HL-60/S4 (cell line): ENCODE measurements at regions not wholly inside any gene's neighbourhood (a gene's known extent, or its start where the extent isn't known, plus 50 kb on each side); places are given as distances from the start of the nearest gene placed in this dataset.

Source experiments
- in situ Hi-C: fragments of 300-500 bp; cut with MboI; formaldehyde crosslinking; loops from 2 replicates; pipeline ENCODE4 v1.14.3; 2022; ENCODE audit warnings: low sequenced_read_pairs

- in situ Hi-C loops: no loop called here
These were observed 634.3 kb upstream of the FANCL start for GRCh38 chr2:58875436-58875835.

- in situ Hi-C loops: no loop called here
These were observed 630.5 kb upstream of the FANCL start for GRCh38 chr2:58871469-58872142.

DNA sequence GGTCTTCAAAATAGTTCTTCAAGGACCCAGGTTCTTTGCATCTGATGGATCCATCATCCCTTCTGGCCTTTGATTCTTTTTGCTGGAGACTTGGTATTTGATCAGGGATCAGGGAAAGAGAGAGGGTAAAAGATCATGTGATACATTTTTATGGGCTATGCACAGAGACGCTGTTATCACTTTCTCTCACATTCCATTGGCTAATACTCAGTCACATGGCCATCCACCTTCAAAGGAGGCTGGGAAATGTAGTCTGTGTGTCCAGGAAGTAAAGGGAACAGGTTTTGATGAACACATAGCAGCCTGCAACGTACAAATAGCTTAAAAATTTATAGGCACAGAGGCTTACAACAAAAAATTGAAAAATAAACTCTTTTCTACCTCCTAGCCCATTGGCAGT, 629.6 kb upstream of the FANCL start:
- in situ Hi-C loops: no loop called here

DNA sequence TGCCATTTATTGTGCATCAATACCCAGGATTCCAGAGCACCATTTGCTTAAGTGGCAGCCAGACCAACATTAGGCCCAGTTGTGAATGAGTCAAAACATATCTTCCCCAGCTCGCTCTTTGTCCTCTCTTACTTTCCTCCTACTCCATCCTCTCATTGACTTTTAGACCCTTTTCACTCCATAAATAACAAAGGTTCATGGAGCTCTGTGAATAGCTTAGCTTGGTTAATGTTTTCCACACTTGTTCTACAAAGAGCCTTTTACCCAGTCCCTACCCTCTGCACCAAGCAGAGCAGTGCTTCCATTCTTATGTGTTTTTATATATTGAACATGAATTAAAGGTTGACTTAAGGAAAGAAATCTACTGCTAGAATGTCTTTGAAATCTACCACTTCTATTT, 625.8 kb upstream of the FANCL start:
- in situ Hi-C loops: no loop called here

GRCh38 chr2:58866527-58866926, 625.4 kb upstream of the FANCL start:
- in situ Hi-C loops: no loop called here

- in situ Hi-C loops: no loop called here
These were observed 624.9 kb upstream of the FANCL start for GRCh38 chr2:58866040-58866439.

GRCh38 chr2:58865436-58865835, 624.3 kb upstream of the FANCL start:
- in situ Hi-C loops: no loop called here

- in situ Hi-C loops: no loop called here
These were observed 621.1 kb upstream of the FANCL start for GRCh38 chr2:58862244-58862643.

DNA sequence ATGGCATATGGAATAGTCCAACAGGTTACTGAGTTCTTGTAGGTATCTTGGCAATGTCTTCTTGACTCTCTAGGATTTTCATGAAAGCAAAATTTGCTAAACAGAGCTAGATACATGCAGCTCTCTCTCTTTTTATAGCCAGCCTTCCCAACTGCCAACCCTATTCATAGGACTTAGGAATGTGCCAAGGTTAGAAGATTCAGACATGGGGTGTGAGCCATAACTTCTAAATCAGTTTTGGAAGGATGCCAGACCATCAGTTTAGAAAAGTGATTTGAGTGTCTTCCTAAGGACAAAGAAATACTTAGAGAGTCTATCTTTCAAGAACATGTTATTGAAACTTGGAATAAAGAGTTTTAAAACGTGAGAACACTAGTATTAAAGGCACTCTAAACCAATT, 619.5 kb upstream of the FANCL start:
- in situ Hi-C loops: no loop called here

GRCh38 chr2:58856100-58856499, 615.0 kb upstream of the FANCL start:
- in situ Hi-C loops: no loop called here

- in situ Hi-C loops: no loop called here
These were observed 612.3 kb upstream of the FANCL start for GRCh38 chr2:58853420-58853819.

DNA sequence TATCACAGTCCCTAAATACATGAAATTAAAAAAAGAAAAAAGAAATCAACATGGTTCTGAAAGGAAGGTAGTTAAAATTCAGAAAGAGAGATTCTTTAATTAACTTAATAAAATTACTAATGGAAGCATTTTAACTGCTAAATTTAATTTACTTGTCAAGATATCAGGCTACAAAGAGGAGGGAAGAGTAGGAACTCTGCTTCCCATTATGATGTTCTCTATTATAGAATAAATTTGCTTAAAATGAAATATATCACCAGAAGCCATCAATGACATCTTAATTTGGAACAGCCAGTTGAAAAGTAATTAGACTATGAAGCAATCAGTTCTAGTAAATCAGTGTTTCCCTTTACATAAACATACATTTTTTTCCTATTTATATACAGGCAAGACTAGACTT, 611.8 kb upstream of the FANCL start:
- in situ Hi-C loops: no loop called here

GRCh38 chr2:58852243-58852642, 611.1 kb upstream of the FANCL start:
- in situ Hi-C loops: no loop called here

GRCh38 chr2:58851598-58851997, 610.5 kb upstream of the FANCL start:
- in situ Hi-C loops: no loop called here

DNA sequence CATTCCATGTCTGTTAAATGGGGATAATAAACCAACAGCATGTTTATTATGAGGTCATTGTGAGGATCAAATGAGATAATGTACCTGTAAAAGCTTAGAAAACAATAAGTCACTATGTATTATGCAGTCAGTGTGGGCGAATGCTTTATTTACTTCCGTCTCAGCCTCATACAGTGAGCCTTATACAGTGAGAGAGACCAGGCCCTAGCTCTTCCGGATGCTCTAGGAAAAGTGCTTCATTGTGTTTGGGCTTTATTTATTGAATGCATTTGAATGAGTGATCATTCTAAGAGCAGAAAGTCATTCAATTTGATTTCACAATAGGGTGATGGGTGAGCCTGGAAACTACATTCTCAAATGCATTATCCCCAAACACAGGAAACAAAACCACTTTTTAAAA, 603.9 kb upstream of the FANCL start:
- in situ Hi-C loops: no loop called here

GRCh38 chr2:58842501-58843155, 601.5 kb upstream of the FANCL start:
- in situ Hi-C loops: no loop called here

GRCh38 chr2:58834404-58834803, 593.3 kb upstream of the FANCL start:
- in situ Hi-C loops: no loop called here

DNA sequence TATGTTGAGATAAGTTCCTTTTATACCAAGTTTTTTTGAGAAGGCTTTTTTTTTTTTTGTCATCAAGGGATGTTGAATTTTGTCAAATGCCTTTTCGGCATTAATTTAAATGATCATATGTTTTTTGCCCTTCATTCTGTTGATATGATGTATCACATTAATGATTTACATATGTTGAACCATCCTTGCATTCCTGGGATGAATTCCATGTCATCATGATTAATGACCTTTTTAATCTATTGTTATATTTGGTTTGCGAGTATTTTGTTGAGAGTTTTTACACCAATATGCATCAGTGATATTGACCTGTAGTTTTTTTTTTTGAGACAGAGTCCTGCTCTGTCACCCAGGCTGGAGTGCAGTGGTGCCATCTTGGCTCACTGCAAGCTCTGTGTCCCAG, 585.7 kb upstream of the FANCL start:
- in situ Hi-C loops: no loop called here

DNA sequence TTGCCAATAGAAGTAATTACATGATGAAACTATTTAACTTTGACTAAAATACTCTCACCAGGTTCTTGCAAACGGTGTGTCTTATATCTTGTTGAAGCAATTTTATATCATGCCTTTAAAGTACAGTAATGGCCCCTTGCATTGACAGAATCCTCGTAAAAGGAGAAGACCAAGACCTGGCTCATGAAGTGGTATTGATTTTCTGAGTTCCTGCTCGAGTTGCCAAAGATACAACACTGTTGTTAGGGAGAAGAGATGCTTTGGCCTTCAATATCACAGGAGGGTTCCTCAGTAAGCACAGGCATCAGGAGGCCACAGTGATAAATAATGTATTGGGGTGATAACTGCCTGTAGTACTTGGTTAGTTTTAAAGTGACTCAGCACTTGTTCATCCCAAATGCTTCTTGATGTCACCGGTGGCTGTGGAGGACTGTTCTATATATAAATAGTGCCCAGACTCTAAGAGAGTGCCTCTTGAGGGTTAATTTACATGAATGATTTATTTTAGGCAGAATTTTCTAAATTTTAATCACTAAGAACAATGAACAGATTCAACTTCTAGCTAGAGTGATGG, 571.7 kb upstream of the FANCL start:
- in situ Hi-C loops: no loop called here

GRCh38 chr2:58805126-58805525, 564.0 kb upstream of the FANCL start:
- in situ Hi-C loops: no loop called here

DNA sequence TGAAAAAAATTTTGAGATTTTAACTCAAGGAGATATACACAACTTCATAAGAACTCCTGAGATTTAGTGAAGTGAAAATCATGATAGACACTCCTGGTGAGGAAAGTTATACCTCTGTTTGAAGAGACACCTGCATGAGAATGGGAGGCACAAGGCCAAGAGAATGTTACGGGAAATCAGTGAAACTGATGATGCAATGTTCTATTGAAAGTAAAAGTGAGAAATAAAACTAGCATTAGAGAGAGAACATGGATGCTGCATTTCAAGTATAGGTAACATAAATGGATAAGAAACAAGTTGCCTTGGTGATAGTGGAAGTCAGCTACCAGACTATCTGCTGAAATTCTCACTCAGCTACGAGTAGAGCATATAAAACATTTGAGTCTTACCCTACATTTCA, 562.1 kb upstream of the FANCL start:
- in situ Hi-C loops: no loop called here

DNA sequence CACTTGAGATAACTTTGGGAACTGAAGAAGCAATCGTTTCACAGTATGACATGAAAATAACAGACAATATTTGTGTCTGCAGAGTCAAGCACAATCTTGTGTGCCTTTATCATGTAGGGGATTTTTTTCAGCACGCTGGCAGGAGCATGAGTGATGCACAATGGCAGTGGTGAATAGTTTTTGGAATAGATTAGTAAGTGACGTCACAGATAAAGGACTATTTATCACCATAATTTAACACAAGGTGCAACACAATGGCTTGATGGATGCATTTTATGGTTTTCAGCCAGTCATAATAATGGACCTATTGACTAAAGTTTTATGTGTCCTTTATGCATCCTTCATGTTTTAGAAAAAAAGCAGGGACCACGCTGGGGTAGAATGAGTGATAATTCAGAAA, 559.8 kb upstream of the FANCL start:
- in situ Hi-C loops: no loop called here
